ENCODE measurements at regions not wholly inside any gene's neighbourhood (a gene's known extent, or its start where the extent isn't known, plus 50 kb on each side); places are given as distances from the start of the nearest gene placed in this dataset.

DNA sequence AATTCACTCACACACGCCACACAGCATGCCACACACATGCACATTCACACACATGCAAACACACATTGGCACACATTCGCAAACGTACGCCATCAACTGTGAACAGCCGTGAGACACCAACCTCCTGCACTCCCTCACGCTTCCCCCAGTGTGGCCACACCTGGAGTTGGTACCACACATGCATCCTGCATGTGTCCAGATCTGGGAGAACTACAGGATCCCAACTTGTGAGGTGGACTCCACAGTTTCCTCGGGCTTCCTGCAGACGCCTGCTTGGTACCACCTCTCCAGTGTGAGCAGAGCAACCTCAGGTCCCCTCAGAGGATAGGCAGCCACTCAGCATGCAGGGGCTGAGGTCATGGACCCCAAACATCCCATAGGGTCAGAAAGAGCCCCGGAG is 239.0 kb downstream of the EIPR1 start:
- no peak for DNase-seq (ENCODE audit: low spot score)

DNA sequence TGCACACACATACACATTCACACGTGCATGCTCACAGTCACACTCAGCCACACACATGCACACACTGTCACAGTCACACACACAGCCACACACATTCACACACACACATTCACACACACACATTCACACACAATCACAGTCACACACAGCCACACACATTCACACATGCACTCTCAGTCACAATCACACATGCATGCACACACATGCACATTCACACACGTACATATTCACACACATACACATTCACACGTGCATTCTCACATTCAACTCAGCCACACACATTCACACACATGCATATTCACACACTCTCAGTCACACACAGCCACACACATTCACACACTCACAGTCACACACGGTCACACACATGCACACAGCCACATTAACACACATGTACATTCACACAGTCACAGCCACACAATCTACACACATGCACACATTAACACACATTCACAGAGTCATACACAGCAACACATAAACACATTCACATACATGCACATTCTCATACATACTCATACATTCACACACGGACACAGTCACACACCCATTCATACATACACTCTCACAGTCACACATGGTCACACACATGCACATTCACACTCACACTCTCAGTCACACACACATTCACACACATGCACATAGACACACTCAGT is 239.8 kb downstream of the EIPR1 start:
- no peak for DNase-seq (ENCODE audit: low spot score)

DNA sequence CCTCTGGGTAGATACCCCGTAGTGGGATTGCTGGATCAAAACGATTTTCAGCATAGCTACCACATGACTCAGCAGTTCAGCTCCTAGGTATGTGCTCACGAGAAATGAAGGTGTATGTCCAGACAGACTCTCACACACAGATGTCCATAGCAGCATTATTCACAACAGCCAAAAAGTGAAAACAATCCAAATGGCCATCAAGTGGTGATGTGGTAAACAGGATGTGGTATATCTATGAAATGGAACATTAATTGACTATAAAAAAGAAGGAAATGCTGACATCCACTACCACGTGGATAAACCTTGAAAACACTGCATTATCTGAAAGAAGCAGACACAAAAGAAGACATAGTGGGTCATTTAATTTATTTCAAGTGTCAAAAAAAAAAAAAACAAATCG is 241.9 kb downstream of the EIPR1 start:
- DNase-seq (ENCODE audit: low spot score) = no peak

DNA sequence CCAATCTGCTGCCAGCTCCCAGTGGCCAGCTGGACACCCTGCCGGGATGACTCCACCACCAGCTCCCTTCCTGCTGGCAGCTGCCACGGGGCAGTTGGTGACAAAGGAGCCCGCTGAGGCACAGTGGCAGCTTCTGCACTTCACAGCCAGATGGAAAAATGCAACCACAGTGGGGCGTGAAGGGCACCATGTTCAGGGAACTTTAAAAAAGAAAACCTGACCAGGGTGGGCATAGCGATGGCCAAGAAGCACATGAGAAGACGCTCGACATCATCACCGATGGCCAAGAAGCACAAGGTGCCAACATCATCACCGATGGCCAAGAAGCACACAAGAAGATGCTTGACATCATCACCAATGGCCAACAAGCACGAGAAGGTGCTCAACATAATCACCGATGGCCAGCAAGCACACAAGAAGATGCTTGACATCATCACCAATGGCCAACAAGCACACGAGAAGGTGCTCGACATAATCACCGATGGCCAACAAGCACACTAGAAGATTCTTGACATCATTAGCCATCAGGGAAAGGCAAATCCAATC is 243.5 kb downstream of the EIPR1 start:
- no peak for DNase-seq (ENCODE audit: low spot score)

DNA sequence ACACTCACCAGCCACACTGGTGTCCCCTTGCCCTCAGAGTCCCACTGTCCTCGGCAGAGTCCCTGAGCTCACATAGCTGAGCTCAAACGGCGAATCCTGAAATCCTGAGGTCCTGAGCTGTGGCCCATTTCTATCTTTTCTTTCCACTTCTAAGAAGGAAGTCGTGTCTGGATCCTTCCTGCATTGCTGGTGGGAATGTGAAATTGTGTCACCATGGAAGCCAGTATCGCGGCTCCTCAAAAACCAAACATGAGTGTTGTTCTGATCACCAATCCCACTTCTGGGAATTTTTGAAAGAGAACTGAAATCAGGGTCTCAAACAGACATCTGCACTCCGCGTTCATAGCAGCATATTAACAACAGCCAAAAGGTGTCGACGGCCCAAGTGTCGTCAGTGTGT is 244.7 kb downstream of the EIPR1 start:
- no peak for DNase-seq (ENCODE audit: low spot score)

DNA sequence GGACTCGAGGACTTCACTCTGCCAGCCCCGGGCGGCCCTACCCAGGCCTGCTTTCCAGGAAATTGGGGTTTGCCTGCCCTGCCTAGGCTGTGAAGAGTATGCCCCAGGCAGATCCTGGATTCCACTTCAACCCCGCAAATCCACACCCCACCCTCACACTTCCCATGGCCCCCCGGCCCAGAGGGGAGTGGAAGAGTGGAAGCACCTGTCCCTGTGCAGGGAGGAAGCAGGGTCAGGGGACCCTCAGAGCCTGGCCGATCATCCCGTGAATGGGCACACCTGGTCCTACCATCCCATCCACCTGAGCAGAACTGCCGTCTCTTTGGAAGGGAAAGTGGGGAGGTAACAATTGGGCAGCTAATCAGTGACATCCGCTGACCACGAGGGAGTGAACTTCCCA is 245.2 kb downstream of the EIPR1 start:
- DNase-seq (ENCODE audit: low spot score) = no peak

DNA sequence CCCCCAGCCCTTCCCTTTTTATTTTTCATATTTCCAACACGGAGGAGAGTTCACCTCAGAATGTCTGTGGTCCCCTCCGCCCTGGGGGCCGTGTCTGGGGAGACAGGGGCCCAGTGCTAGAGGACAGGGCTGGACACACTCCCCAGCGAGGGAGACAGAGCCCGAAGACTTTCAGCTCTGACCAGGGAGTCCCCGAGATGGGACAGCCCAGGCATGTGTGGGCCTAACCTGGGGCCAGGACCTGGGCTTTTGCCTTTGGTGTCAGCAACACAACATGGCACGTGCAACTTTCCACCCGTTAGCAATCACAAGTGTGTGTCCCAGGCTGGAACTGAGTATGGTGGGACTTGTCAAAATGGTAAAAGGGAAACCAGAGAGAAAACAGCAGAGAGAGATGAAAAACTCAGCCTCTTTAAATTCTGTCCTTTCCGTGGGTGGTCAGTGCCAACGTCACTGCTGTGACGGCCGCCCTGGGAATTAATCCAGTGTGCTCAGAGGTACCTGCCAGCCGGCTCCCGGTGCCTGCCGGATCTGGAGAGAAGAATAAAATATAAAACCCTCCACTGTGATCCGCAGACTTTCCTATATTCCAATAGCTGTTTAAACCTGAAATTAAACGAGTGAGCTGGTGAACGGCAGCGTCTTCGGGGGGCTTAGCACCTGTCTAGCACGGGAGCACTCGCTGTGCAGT is 245.8 kb downstream of the EIPR1 start:
- no peak for DNase-seq (ENCODE audit: low spot score)

DNA sequence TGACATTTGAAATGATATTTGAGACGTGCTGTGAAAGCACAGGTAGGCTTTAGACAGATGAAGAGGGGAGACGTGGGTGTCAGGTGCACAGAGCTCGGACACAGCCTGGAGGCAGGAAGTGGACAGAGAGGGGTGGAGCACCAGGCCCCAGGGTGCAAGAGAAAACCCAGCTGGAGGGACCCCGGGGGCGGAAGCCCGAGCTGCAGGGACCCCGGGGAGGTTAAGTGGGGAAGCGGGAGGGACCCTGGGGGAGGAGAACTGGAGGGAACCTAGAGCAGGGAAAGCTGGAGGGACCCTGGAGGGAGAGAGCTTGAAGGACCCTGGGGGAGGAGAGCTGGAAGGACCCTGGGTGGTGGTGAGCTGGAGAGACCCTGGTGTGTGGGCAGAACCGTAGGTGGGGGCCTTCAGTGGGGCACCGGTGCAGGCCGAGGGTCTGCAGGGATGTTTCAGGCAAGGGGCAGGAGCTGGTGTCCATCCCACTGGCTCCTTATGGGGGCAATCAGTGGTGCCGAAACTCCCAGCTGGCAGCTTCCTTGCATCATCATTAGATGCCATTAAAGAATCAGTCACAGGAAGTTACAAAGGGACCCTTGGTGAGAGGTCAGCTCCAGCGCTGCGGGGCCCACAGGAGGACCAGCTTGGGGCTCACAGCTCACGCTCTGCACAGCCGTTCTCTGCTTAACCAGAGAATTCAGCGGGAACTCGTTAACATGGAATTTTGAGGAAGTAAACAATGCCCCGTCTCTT is 246.6 kb downstream of the EIPR1 start:
- DNase-seq (ENCODE audit: low spot score) = no peak

DNA sequence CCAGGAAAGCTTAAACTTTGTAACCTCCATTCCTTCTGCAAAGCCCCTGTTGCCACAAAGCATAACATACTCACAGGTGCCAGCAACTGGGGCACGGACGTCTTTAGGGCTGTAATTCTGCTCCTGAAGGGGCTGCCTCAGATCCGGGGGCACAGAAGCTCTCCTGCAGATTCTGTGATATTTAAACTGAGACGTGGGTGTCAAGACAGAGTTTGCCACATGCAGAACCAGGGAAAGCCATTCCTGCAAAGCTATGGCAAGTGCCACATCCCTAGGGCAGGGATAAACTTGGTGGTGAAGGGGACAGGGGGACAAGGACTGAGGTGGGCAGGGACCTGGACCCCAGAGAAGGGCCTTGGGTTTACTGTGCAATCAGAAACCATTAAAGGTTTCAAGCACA is 247.2 kb downstream of the EIPR1 start:
- DNase-seq (ENCODE audit: low spot score) = no peak

DNA sequence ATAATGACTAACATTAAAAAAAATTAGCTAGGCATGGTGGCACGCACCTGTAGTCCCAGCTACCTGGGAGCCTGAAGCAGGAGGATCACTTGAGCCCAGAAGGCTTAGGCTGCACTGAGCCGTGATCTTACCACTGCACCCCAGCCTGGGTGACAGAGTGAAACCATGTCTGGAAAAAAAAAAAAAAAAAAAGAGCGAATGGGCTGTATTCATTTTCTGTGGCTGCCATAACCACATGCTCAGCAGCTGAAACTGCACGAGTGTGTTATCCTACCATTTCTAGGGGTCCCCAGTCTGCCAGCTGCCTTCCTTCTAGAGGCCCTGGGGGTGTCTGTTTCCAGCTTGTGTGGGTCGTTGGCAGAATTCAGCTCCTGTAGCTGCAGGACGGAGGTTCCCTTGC is 247.8 kb downstream of the EIPR1 start:
- no peak for DNase-seq (ENCODE audit: low spot score)

DNA sequence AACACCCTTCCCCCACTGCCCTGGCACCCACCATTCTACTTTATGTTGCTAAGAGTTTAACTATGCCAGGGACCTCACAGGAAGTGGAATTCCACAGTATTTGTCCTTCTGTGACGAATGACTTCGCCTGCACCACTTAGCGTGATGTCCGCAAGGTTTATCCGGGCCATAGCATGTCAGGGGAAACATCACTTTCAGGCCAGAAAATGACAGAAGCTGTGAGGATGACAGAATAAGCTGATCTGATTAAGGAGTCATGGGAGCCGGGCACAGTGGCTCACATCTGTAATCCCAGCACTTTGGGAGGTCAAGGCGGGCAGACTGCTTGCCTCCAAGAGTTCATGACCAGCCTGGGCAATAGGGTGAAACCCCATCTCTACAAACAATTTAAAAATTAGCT is 248.8 kb downstream of the EIPR1 start:
- DNase-seq (ENCODE audit: low spot score) = no peak

DNA sequence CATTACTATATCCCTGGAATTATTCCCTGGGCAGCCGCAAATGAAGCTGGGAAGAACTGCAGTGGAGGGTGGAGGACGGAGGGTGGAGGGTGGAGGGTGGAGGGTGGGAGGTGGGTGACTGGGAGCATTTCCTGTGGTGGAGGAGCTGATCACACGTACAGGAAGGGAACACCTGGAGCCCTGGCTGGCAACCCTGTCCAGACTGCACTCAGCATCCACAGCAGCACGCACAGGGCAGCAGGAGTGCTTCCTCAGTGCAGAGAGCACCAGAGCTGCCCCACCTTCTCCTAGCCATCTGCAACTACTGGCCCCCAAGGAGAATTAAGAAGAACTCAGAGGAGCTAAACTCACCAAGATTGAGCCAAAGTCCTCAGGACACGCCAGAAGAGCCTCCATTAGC is 249.9 kb downstream of the EIPR1 start:
- DNase-seq (ENCODE audit: low spot score) = no peak

DNA sequence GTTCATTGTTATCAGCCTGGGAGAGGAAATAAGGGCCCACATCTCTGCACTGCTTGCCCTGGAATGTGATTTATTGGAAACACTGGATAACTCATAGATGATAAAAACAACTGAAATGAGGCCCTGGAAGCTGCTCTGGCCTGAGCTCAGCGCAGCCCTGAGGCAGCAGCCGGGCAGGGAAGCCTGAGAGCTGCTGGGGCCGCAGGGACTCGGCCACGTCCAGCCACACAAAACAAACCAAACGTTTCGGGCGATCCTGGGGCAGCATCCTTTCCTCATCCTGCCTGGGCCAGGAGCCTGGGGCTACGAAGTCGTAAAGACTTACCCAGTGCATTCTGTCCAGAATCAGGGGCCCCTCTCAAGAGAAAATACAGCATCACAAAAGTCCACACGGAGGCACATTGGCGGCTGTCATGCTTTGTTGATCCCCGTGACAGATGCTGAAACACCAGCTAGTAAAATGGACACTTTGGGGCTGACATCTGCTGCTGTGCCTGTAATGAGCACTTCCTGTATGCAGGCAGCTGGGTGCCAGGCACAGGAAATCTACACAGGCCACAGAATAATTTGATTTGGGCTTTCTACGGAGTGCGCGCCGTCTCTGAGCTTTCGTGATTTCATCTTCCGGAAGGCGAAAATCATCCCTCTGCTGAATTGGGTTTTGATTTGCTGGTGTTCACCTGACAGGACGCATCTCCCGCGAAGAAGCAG is 250.6 kb downstream of the EIPR1 start:
- DNase-seq (ENCODE audit: low spot score) = no peak

DNA sequence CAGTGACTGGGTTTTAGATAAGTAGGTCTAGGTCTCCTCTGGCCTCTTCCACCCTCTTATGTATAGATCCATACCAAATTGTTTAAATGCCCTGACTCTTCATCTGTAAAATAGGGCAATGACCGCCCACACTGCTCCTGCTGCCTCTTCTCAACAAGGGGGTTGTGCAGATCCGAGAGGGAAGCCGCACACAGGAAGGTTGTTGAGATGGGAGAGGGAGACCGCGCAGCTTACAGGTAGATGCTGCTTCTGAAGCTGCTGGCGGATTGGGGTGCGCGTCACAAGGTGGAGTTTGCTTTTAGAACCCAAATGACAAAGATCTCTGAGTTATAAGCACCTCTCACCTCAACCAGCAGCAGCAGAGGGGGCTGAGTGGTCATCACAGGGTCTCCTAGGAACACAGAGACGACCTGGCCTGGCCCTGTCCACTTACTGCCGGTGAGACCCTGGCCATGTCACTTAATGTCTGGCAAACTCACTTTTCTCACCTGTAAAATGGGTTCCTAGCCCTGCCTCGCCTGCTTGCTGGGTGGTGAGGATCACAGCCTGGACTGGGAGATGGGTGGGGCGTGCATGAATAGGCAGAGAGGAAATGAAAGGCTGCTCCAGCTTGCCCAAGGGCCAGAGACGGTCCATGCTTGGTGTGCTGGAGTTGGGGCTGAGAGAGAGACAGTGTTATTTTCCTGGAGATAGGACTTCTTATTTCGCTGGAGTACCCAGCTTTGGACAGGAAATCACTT is 251.3 kb downstream of the EIPR1 start:
- DNase-seq (ENCODE audit: low spot score) = no peak

DNA sequence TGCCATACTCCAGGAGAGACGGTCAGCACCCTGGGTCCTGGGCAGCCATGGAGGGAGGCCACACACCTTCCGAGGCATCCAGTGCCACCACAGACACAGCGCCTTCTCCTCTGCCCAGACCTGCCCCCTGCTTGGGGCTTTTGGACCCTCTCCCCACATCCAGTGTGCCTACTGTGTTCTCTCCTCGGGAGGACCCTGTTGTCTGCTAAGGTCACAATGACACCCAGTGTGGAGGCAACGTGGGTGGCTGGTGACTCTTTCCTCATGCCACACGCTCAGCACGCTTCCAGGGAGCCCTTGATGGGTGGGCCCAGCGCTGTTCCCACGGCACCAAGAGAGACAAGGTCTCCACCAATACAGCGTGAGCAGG is 251.9 kb downstream of the EIPR1 start:
- DNase-seq (ENCODE audit: low spot score) = no peak

DNA sequence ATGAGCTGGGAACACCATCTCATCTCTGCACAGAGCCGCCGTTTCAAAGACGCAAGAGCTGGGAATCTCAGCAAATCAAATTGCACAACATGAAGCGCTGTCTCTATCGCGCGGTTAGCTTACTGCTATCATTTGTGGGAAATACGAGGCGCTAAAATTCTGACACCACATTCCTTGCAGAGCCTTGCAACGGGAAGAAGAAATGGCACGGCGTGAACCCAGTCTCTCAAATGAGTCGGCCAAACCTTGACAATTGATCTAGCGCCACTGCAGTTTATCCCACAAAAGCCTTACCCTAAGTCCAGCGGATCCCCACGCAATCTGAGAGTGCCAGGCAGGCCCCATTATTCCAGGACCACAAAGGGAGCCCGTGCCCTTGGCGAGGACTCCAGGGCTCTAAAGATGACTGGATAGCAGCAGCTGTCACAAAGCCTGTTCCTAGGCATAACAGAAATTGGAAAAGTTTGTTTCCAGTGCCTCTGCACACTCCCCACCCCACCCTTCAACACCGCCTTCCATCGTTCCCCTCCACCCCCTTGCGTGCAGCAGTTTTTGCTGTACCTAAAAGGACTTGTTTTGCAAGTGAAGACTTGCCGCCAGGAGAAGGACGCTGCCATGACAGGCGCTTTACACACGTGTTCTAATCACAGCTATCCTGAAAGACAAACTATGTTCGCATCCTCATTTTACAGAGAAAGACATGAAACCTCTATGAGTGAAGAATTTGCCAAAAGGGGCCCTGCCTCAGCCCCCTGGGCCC is 252.4 kb downstream of the EIPR1 start:
- DNase-seq (ENCODE audit: low spot score) = no peak

DNA sequence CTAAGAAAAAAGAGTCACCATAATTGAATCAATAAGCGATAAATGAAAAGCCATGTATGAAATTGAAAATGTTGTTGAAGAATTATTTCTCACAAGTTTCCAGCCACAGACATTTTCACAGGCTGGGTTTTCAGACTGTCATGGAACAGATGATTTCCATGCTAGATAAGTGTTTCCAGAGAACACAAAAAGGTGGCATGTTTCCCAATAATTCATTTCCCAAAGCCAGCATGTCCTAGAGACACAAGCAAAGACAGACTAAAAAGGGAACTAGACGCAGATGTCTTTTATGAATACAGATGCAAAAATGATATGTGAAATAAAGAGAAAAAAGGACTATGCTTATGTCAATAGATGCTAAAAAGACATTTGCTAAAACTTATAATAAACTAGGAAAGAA is 255.1 kb downstream of the EIPR1 start:
- DNase-seq (ENCODE audit: low spot score) = no peak

DNA sequence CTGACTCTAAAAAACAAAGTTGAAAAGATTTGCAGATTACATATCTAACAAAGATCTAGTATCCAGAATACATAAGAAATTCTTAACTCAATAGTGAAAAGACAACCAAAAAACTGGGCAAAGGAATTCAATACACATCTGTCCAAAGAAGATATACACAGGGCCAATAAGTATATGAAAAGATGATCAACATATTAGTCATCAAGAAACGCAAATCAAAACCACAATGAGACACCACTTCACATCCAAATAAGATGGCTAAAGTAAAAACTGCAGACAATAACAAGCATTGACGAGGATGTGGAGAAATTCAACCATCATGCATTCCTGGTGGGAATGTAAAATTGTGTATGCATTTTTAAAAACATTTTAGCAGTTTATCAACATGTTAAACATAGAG is 256.0 kb downstream of the EIPR1 start:
- DNase-seq (ENCODE audit: low spot score) = no peak

DNA sequence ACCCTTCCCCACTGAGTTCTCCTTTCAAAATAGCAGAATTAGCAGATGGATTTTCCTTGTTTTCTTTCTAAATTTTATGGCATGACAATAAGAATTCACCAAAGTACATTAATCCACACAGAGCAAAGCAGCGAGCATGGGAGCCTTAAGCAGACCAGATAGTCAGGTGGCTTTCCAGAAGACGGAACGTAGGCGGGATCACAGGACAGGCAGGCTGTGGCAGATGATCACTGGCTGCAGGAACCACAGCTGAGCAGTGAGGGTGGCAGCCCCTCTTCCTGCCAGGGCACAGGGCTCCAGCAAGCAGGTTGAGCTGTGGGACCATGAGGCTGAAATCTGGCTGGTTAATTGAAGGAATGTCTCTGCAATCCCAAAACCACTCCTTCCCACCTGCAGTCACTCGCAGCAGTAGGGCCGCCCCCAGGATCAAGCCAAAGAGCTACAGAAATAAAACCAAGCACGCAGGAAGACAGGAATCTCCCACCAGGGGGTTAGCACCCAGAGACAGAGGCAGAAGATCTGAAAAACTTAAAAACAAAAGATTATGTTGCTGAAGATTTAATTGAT is 259.9 kb downstream of the EIPR1 start:
- no peak for DNase-seq (ENCODE audit: low spot score)

DNA sequence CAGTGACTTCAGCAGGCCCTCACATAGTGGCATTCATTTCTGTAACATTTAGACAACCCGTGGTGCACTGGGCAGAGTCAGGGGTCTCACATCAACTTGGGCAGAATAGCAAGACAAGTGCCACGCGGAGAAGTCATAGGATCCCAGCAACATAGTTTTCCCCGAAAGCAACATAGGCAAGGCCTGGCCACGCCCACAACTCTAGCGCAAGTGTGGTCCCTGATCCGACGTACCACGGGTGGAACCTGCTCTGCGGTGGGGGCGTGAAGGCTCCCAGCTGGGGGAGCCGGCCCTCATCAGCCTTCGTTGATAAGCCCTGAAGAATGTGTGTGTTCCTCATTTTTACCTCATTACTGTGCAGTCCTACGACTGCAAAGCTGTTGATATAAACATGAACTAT is 261.2 kb downstream of the EIPR1 start:
- no peak for DNase-seq (ENCODE audit: low spot score)

Data from HuH-7 (cell line).